ENCODE measurements at regions not wholly inside any gene's neighbourhood (a gene's known extent, or its start where the extent isn't known, plus 50 kb on each side); places are given as distances from the start of the nearest gene placed in this dataset.

- intact Hi-C loops (cut with DNase I), result no loop called here
- DNase-seq, result no peak
Observed at GRCh38 chr10:88216976-88217375, 353.6 kb downstream of the PTEN start.

- DNase-seq, result no peak
- intact Hi-C loops (cut with DNase I), result no loop called here
Observed at GRCh38 chr10:88218362-88218761, 354.9 kb downstream of the PTEN start.

DNA sequence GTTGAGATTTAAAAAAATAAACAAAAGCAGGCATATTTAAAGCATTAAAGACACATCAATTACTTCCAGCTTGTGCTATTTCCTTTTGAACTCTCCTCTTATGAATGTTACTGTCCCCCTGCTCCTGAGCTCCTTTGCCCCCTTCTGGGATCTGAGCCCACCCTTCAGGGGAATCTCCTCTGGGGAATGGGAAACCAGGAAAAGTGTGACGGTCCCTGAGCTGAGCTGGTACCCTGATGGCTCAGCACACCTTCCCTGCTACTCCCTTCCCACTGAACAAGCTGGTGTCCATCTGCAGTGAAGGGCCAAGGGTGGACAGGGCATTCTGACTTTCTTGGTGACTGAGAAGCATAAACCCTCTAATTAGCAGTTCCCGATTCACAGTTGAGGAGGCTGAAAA lies 356.3 kb downstream of the PTEN start:
- intact Hi-C loops (cut with DNase I), result no loop called here
- DNase-seq, result no peak

DNA sequence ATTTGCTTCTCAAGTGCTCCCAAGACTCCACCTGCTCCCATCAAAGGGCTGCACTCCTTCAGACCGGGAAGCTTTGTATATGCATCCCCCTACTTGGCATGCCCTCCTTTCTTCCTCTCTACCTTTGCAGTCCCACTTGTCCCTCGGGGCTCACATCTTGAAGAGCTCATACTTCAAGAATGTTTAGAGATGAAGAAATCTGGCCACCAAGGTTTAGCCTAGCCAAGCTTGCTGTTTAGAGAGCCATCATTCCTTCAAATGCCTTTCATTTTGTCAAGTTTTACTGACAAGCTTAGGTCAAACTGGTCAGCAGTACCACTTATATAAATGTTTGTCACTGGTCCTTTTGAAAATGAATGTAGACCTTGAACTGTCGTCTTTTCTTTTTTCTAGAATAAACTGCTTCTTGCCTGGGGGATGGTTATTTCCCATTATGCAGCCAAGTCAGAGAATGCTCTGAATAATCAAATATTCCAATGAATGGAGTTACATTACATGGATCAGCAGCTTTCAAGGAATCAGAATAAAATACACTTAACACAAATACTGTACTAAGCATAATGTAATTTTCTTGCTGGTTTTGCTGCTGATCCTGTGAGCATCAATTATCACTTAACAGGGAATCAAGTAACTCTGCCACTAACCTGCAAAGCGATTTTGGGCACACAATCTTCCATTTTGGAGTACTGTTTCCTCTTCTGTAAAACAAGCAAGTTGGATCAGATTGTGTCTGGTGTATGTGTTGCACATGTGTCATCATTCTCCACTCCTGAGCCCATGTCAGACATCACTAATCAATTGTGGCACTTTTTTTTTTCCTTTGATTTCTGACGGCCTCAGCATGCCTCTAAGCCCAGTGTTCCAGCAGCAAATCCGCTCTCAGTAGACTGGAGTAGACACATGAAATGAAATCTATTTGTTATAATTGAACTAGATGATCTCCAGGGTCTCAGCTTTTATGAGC lies 357.9 kb downstream of the PTEN start:
- intact Hi-C loops (cut with DNase I), result no loop called here
- DNase-seq, result no peak

DNA sequence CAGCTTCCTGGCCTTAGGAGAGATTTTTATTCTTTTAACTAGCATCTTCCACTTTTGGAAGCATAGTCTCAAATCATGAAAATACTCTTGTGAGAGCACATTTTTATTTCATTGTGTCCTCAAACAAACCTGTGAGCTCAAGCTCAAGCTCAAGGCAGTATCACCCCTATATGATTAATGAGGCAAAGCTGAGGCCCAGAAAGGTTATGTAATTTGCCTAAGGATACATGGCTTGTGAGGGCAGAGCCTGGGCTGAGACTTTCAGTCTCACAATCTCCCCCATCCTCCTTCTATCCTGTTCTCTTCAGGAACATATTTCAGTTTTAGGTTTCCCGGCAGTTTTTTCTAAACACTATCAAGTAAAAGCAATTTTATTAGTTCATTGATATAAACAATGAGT lies 359.5 kb downstream of the PTEN start:
- DNase-seq, result no peak
- intact Hi-C loops (cut with DNase I), result no loop called here
